HepG2 (cell line): ENCODE measurements at regions not wholly inside any gene's neighbourhood (a gene's known extent, or its start where the extent isn't known, plus 50 kb on each side); places are given as distances from the start of the nearest gene placed in this dataset.

Experiments
- ATAC-seq: fragments of 200-7000 bp; cut with Tn5 transposase; 3 replicates; pipeline ENCODE4 v1.9.1; 2020; ENCODE audit warnings: mild to moderate bottlenecking, moderate library complexity
- BruUV-seq: library from RNA; stranded (reverse); fragments of 400-500 nt; replicated peaks from 2 replicates; lab custom pipeline; 2021; lab: Mats Ljungman, UMichigan
- CTCF ChIA-PET: fragments of 300-600 bp; formaldehyde crosslinking; extraction: SDS; loops from one replicate; lab custom pipeline; 2021; ENCODE audit warnings: low total read pairs, inconsistent platforms, low intra/inter-chr PET ratio; lab: Yijun Ruan, JAX
- POLR2A ChIA-PET: fragments of 350-600 bp; sonication (Branson Sonifier 250); formaldehyde crosslinking; loops from one replicate; lab custom pipeline; 2020; ENCODE audit warnings: antibody characterized with exemption, inconsistent platforms; lab: Yijun Ruan, JAX
- DNase-seq: peaks from one replicate; pipeline ENCODE4 v3.0.0-alpha.2; 2015; ENCODE audit warnings: low spot score
- FAIRE-seq: peaks from 3 replicates; lab custom pipeline; 2011; peaks lifted over from hg19 to GRCh38; lab: Jason Lieb, UNC
- H2AFZ ChIP-seq: one replicate; pipeline ENCODE4 v1.6.1; 2011; ENCODE audit warnings: low read length, inconsistent platforms
- H3K27ac ChIP-seq: fragments of 300-600 bp; 3 replicates; pipeline ENCODE4 v1.8.0; 2011; ENCODE audit warnings: mixed run types, mild to moderate bottlenecking, mixed read lengths, low read length, inconsistent platforms; ENCODE audit not compliant: insufficient read depth; ENCODE audit errors: extremely low read length
- H3K27me3 ChIP-seq, 2 experiments: fragments of 200-600 bp in 1 of 2; 2 replicates in 1 of 2; 3 replicates in 1 of 2; pipeline versions ENCODE4 v1.6.0 to v1.8.0; 2011; ENCODE audit warnings: low read length in 2 of 2, mild to moderate bottlenecking in 2 of 2, moderate library complexity in 2 of 2, inconsistent platforms in 1 of 2; ENCODE audit not compliant: insufficient read depth in 2 of 2, control insufficient read depth in 1 of 2
- H3K36me3 ChIP-seq, 2 experiments: fragments of 200-600 bp in 1 of 2; replicated peaks in 1 of 2; 2 replicates in 1 of 2; 3 replicates in 1 of 2; pipeline versions ENCODE4 v1.5.1 to v1.8.0; 2011; ENCODE audit warnings: low read length in 2 of 2, inconsistent platforms in 1 of 2; ENCODE audit not compliant: insufficient read depth in 2 of 2, control insufficient read depth in 1 of 2
- H3K4me1 ChIP-seq: 2 replicates; pipeline ENCODE4 v1.5.1; 2012; ENCODE audit warnings: low read length, inconsistent platforms; ENCODE audit not compliant: insufficient read depth
- H3K4me2 ChIP-seq: 2 replicates; pipeline ENCODE4 v1.6.0; 2011; ENCODE audit warnings: low read depth, low read length, inconsistent platforms
- H3K4me3 ChIP-seq, 3 experiments: fragments of 200-600 bp in 1 of 3; sonication (generic), shearing (Covaris generic) in 1 of 3; replicated peaks in 1 of 3; 2 replicates each; pipeline ENCODE4 v1.5.1; 2011 to 2016; ENCODE audit warnings: low read length in 3 of 3, inconsistent platforms in 2 of 3, low read depth in 2 of 3, mild to moderate bottlenecking in 2 of 3, control low read depth in 1 of 3, mixed read lengths in 1 of 3; ENCODE audit not compliant: insufficient read depth in 1 of 3
- H3K79me2 ChIP-seq: one replicate; pipeline ENCODE4 v1.6.1; 2011; ENCODE audit warnings: low read length, inconsistent platforms; ENCODE audit not compliant: insufficient read depth
- H3K9ac ChIP-seq: 2 replicates; pipeline ENCODE4 v1.6.0; 2011; ENCODE audit warnings: mild to moderate bottlenecking, low read depth, low read length, inconsistent platforms; ENCODE audit not compliant: insufficient read depth
- H3K9me3 ChIP-seq: 2 replicates; pipeline ENCODE4 v1.5.1; 2012; ENCODE audit warnings: mild to moderate bottlenecking, low read length
- H4K20me1 ChIP-seq: 2 replicates; pipeline ENCODE4 v1.6.0; 2011; ENCODE audit warnings: inconsistent platforms, mild to moderate bottlenecking, low read length, moderate library complexity; ENCODE audit not compliant: insufficient read depth
- ATF1 ChIP-seq: IDR thresholded peaks from 2 replicates; pipeline ENCODE4 v1.6.1; 2016; ENCODE audit warnings: mild to moderate bottlenecking, control low read depth
- CBX5 ChIP-seq: sonication (generic); formaldehyde crosslinking; IDR thresholded peaks from 2 replicates; pipeline ENCODE4 v1.4.0; 2020; ENCODE audit warnings: missing genetic modification reagents, borderline replicate concordance
- FOXO4 ChIP-seq: sonication (generic); formaldehyde crosslinking; conservative IDR thresholded peaks from 2 replicates; pipeline ENCODE4 v1.8.1; 2023; ENCODE audit warnings: missing genetic modification reagents
- IKZF4 ChIP-seq: sonication (generic); formaldehyde crosslinking; IDR thresholded peaks from 2 replicates; pipeline ENCODE4 v1.5.1; 2020; ENCODE audit warnings: borderline replicate concordance, mild to moderate bottlenecking, low read depth, missing genetic modification reagents; ENCODE audit errors: not compliant biosample characterization
- MED13 ChIP-seq: sonication (generic); formaldehyde crosslinking; IDR thresholded peaks from 2 replicates; pipeline ENCODE4 v1.5.0; 2020; ENCODE audit warnings: missing genetic modification reagents
- NCOA1 ChIP-seq: sonication (generic); formaldehyde crosslinking; IDR thresholded peaks from 2 replicates; pipeline ENCODE4 v1.9.0; 2021; ENCODE audit warnings: missing genetic modification reagents
- ZFP36L2 ChIP-seq: sonication (generic); formaldehyde crosslinking; IDR thresholded peaks from 2 replicates; pipeline ENCODE4 v1.4.0; 2020; ENCODE audit warnings: missing genetic modification reagents
- ZFYVE20 ChIP-seq: sonication (generic); formaldehyde crosslinking; IDR thresholded peaks from 2 replicates; pipeline ENCODE4 v1.8.0; 2023; ENCODE audit warnings: low read depth, mild to moderate bottlenecking, moderate library complexity, missing genetic modification reagents, borderline replicate concordance
- ZNF704 ChIP-seq: sonication (generic); formaldehyde crosslinking; IDR thresholded peaks from 2 replicates; pipeline ENCODE4 v1.8.1; 2023; ENCODE audit warnings: mild to moderate bottlenecking, inconsistent platforms, moderate library complexity, missing genetic modification reagents, borderline replicate concordance
- WGBS: methylation state at CpG from one replicate; pipeline ENCODE4 v1.1.6; 2017; ENCODE audit warnings: low lambda C conversion rate; 5-methylcytosine and 5-hydroxymethylcytosine counted together
- in situ Hi-C: cut with HindIII; loops from 2 replicates; pipeline ENCODE4 v1.10.0; 2017; ENCODE audit warnings: low pct_unique_long_range_greater_than_20kb; ENCODE audit not compliant: extremely low pct_ligation_motif_present
- intact Hi-C: fragments of 100-400 bp; cut with micrococcal nuclease; formaldehyde crosslinking; loops from one replicate; pipeline ENCODE4 v1.10.0; 2022; ENCODE audit not compliant: unreplicated experiment
- TF ChIP-seq, protein P1 (sequence below): sonication (generic); formaldehyde crosslinking; IDR thresholded peaks from 2 replicates; pipeline ENCODE4 v1.8.0; 2022; ENCODE audit warnings: mild to moderate bottlenecking, missing genetic modification reagents, moderate library complexity

GRCh38 chr16:88285514-88285822, 97.3 kb upstream of the ZNF469 start:
- no TSS peak for BruUV-seq
- H3K27me3 ChIP-seq: peaks cover 8 to 12% of the 10 kb centered on the region in 2 experiments; a peak in 2 of 5 replicates
- no peak overlapping the region for H3K9ac ChIP-seq
- CTCF ChIA-PET: no interaction called here
- WGBS: no CpG with 5 or more reads among the region's 10 CpGs
- no peak overlapping the region for H2AFZ ChIP-seq
- TF ChIP-seq NCOA1 (CRISPR knock-in tag): no peak
- TF ChIP-seq FOXO4 (CRISPR knock-in tag): no peak
- no peak for TF ChIP-seq ZFP36L2 (CRISPR knock-in tag)
- TF ChIP-seq ZNF704 (CRISPR knock-in tag): no peak
- no peak for TF ChIP-seq ZFYVE20 (CRISPR knock-in tag)
- no peak for TF ChIP-seq CBX5 (CRISPR knock-in tag)
- TF ChIP-seq IKZF4 (CRISPR knock-in tag): no peak
- TF ChIP-seq MED13: no peak
- no peak for TF ChIP-seq ATF1 (CRISPR knock-in tag)
- TF ChIP-seq, protein P1, sequence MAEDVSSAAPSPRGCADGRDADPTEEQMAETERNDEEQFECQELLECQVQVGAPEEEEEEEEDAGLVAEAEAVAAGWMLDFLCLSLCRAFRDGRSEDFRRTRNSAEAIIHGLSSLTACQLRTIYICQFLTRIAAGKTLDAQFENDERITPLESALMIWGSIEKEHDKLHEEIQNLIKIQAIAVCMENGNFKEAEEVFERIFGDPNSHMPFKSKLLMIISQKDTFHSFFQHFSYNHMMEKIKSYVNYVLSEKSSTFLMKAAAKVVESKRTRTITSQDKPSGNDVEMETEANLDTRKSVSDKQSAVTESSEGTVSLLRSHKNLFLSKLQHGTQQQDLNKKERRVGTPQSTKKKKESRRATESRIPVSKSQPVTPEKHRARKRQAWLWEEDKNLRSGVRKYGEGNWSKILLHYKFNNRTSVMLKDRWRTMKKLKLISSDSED: no peak
- TF ChIP-seq, all 625 proteins: peak for 0
- DNase-seq: no peak
- no peaks in the 10 kb centered on the region for H4K20me1 ChIP-seq
- in situ Hi-C loops: no loop called here
- no peak overlapping the region for H3K27ac ChIP-seq
- POLR2A ChIA-PET: no interaction called here
- no peak overlapping the region for H3K4me3 ChIP-seq
- no peaks in the 10 kb centered on the region for H3K79me2 ChIP-seq
- H3K9me3 ChIP-seq: peaks cover 37% of the 10 kb centered on the region
- ATAC-seq: no peak
- H3K4me1 ChIP-seq: no peaks in the 10 kb centered on the region
- intact Hi-C loops: no loop called here
- no peak for FAIRE-seq
- H3K4me2 ChIP-seq: no peak overlapping the region
- H3K36me3 ChIP-seq: no peaks in the 10 kb centered on the region
